22Rv1 (cell line): ENCODE measurements at regions not wholly inside any gene's neighbourhood (a gene's known extent, or its start where the extent isn't known, plus 50 kb on each side); places are given as distances from the start of the nearest gene placed in this dataset.

ENCODE experiments used
- ZFX ChIP-seq: fragments of 450-650 bp; IDR thresholded peaks from 2 replicates; pipeline ENCODE4 v1.6.1; 2017; ENCODE audit warnings: antibody characterized with exemption, borderline replicate concordance
- TF ChIP-seq, protein P1 (sequence below): fragments of 450-650 bp; IDR thresholded peaks from 2 replicates; pipeline ENCODE4 v1.5.1; 2017; ENCODE audit warnings: mild to moderate bottlenecking

DNA sequence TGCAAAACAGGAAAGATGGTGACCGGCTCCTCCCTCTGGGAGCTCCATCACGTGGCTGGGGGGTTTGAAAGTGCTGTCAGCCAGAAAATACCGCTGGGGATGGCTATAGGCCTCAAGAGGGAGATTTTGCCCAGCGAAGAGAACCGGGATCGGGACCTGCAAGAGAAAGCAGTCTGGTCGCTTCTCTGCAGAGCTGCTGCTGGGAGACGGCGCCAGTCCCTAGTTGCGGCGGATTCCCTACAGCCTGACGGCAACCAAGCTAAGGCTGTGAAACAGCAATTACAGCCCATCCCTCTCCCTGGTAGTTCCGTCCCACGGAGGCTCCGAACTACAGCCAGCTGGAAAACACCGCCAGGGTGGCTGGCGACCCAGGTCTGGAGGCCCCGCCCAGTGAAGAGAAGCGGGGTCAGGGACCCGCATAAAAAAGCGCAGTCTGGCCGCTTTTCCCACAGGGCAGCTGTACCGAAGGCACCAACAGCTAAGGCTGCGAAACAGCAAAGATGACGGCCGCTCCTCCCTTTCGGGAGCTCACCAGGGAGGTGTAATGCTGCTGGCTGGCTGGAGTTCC is 238.1 kb upstream of the IRAK1BP1 start:
- TF ChIP-seq, protein P1, sequence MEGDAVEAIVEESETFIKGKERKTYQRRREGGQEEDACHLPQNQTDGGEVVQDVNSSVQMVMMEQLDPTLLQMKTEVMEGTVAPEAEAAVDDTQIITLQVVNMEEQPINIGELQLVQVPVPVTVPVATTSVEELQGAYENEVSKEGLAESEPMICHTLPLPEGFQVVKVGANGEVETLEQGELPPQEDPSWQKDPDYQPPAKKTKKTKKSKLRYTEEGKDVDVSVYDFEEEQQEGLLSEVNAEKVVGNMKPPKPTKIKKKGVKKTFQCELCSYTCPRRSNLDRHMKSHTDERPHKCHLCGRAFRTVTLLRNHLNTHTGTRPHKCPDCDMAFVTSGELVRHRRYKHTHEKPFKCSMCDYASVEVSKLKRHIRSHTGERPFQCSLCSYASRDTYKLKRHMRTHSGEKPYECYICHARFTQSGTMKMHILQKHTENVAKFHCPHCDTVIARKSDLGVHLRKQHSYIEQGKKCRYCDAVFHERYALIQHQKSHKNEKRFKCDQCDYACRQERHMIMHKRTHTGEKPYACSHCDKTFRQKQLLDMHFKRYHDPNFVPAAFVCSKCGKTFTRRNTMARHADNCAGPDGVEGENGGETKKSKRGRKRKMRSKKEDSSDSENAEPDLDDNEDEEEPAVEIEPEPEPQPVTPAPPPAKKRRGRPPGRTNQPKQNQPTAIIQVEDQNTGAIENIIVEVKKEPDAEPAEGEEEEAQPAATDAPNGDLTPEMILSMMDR: no peak
- no peak for TF ChIP-seq ZFX
